Mucosa of rectum (tissue), 2 donors: ENCODE measurements at regions not wholly inside any gene's neighbourhood (a gene's known extent, or its start where the extent isn't known, plus 50 kb on each side); places are given as distances from the start of the nearest gene placed in this dataset.

Experiments
- H3K27ac ChIP-seq, 2 donors: one replicate each; pipeline ENCODE4 v1.7.0; 2013; ENCODE audit warnings: inconsistent platforms in 2 of 2, low read depth in 2 of 2, low read length in 2 of 2
- H3K27me3 ChIP-seq, 2 donors: one replicate each; pipeline ENCODE4 v1.7.0; 2013; ENCODE audit warnings: low read length in 2 of 2; ENCODE audit not compliant: control insufficient read depth in 2 of 2, insufficient read depth in 2 of 2
- H3K36me3 ChIP-seq, 2 donors: one replicate each; pipeline ENCODE4 v1.7.0; 2013; ENCODE audit warnings: low read length in 2 of 2; ENCODE audit not compliant: control insufficient read depth in 2 of 2, insufficient read depth in 2 of 2
- H3K4me1 ChIP-seq, 2 donors: one replicate each; pipeline ENCODE4 v1.7.0; 2013; ENCODE audit warnings: low read length in 2 of 2, mild to moderate bottlenecking in 1 of 2; ENCODE audit not compliant: control insufficient read depth in 2 of 2, insufficient read depth in 2 of 2
- H3K4me3 ChIP-seq, 2 donors: one replicate each; pipeline ENCODE4 v1.7.0; 2013; ENCODE audit warnings: low read length in 2 of 2
- H3K9ac ChIP-seq, 2 donors: one replicate each; pipeline ENCODE4 v1.7.0; 2013; ENCODE audit warnings: low read length in 2 of 2, low read depth in 1 of 2, mild to moderate bottlenecking in 1 of 2
- H3K9me3 ChIP-seq, 2 donors: one replicate each; pipeline ENCODE4 v1.7.0; 2013; ENCODE audit warnings: low read length in 2 of 2; ENCODE audit not compliant: control insufficient read depth in 2 of 2
- donor health status: healthy.
- donor health status: Normal muscosa, but diverticular disease.

- no peak overlapping the region for H3K9ac ChIP-seq
- H3K27ac ChIP-seq, result no peak overlapping the region
- H3K36me3 ChIP-seq, result no peaks in the 10 kb centered on the region
- H3K27me3 ChIP-seq, result peaks cover 0 to 4% of the 10 kb centered on the region in 2 donors
- H3K4me1 ChIP-seq, result no peaks in the 10 kb centered on the region
- H3K4me3 ChIP-seq, result no peak overlapping the region
- no peaks in the 10 kb centered on the region for H3K9me3 ChIP-seq
Measured at GRCh38 chr1:5743435-5744095, 248.7 kb downstream of the NPHP4 start.

GRCh38 chr1:5742801-5743200, 249.4 kb downstream of the NPHP4 start:
- Histone ChIP-seq H3K27ac (no peak overlapping the region), H3K9ac (no peak overlapping the region), H3K9me3 (no peaks in the 10 kb centered on the region), H3K4me1 (no peaks in the 10 kb centered on the region), H3K4me3 (no peak overlapping the region), H3K27me3 (peaks cover 0 to 4% of the 10 kb centered on the region in 2 donors), H3K36me3 (no peaks in the 10 kb centered on the region)

GRCh38 chr1:5742032-5742431, 250.2 kb downstream of the NPHP4 start:
- H3K27me3 ChIP-seq, result peaks cover 0 to 3% of the 10 kb centered on the region in 2 donors

GRCh38 chr1:5740865-5741860, 251.1 kb downstream of the NPHP4 start:
- Histone ChIP-seq H3K4me1 (no peaks in the 10 kb centered on the region), H3K36me3 (no peaks in the 10 kb centered on the region), H3K27ac (no peak overlapping the region), H3K9me3 (no peaks in the 10 kb centered on the region), H3K27me3 (no peaks in the 10 kb centered on the region), H3K4me3 (no peak overlapping the region), H3K9ac (no peak overlapping the region)

More at GRCh38 chr1:5742032-5742431, 250.2 kb downstream of the NPHP4 start:
- Histone ChIP-seq H3K9me3 (no peaks in the 10 kb centered on the region), H3K4me1 (no peaks in the 10 kb centered on the region), H3K9ac (no peak overlapping the region), H3K4me3 (no peak overlapping the region), H3K36me3 (no peaks in the 10 kb centered on the region), H3K27ac (no peak overlapping the region)

- H3K36me3 ChIP-seq, result no peaks in the 10 kb centered on the region
- H3K4me1 ChIP-seq, result no peaks in the 10 kb centered on the region
- H3K9me3 ChIP-seq, result no peaks in the 10 kb centered on the region
- H3K27me3 ChIP-seq, result no peaks in the 10 kb centered on the region
- H3K27ac ChIP-seq, result no peak overlapping the region
- no peak overlapping the region for H3K9ac ChIP-seq
- no peak overlapping the region for H3K4me3 ChIP-seq
Measured at GRCh38 chr1:5740450-5740849, 251.8 kb downstream of the NPHP4 start.

GRCh38 chr1:5739561-5740078, 252.6 kb downstream of the NPHP4 start:
- H3K27me3 ChIP-seq, result no peaks in the 10 kb centered on the region
- H3K4me1 ChIP-seq, result no peaks in the 10 kb centered on the region
- no peaks in the 10 kb centered on the region for H3K36me3 ChIP-seq
- no peak overlapping the region for H3K9ac ChIP-seq
- no peaks in the 10 kb centered on the region for H3K9me3 ChIP-seq
- H3K27ac ChIP-seq, result no peak overlapping the region
- H3K4me3 ChIP-seq, result no peak overlapping the region

GRCh38 chr1:5738911-5739462, 253.2 kb downstream of the NPHP4 start:
- H3K4me1 ChIP-seq, result no peaks in the 10 kb centered on the region
- no peak overlapping the region for H3K9ac ChIP-seq
- H3K36me3 ChIP-seq, result no peaks in the 10 kb centered on the region
- H3K27me3 ChIP-seq, result no peaks in the 10 kb centered on the region
- H3K9me3 ChIP-seq, result no peaks in the 10 kb centered on the region
- H3K27ac ChIP-seq, result no peak overlapping the region
- H3K4me3 ChIP-seq, result no peak overlapping the region

GRCh38 chr1:5737081-5737480, 255.1 kb downstream of the NPHP4 start:
- Histone ChIP-seq H3K9ac (no peak overlapping the region), H3K36me3 (no peaks in the 10 kb centered on the region), H3K9me3 (no peaks in the 10 kb centered on the region), H3K27me3 (no peaks in the 10 kb centered on the region), H3K4me1 (no peaks in the 10 kb centered on the region), H3K4me3 (no peak overlapping the region), H3K27ac (no peak overlapping the region)

GRCh38 chr1:5734996-5735395, 257.2 kb downstream of the NPHP4 start:
- Histone ChIP-seq H3K9ac (no peak overlapping the region), H3K27ac (no peak overlapping the region), H3K36me3 (no peaks in the 10 kb centered on the region), H3K4me3 (no peak overlapping the region), H3K27me3 (no peaks in the 10 kb centered on the region), H3K4me1 (no peaks in the 10 kb centered on the region), H3K9me3 (no peaks in the 10 kb centered on the region)

GRCh38 chr1:5734414-5734813, 257.8 kb downstream of the NPHP4 start:
- H3K27ac ChIP-seq, result no peak overlapping the region
- no peak overlapping the region for H3K4me3 ChIP-seq
- no peaks in the 10 kb centered on the region for H3K36me3 ChIP-seq
- H3K4me1 ChIP-seq, result no peaks in the 10 kb centered on the region
- H3K27me3 ChIP-seq, result peaks cover 0 to 2% of the 10 kb centered on the region in 2 donors
- no peaks in the 10 kb centered on the region for H3K9me3 ChIP-seq
- H3K9ac ChIP-seq, result no peak overlapping the region
